ENCODE measurements at regions not wholly inside any gene's neighbourhood (a gene's known extent, or its start where the extent isn't known, plus 50 kb on each side); places are given as distances from the start of the nearest gene placed in this dataset.
"Not testable (repeated sequence)": the region's sequence is repeated elsewhere in the genome, so short reads cannot be mapped to it uniquely, and the experiment has no call there.

DNA sequence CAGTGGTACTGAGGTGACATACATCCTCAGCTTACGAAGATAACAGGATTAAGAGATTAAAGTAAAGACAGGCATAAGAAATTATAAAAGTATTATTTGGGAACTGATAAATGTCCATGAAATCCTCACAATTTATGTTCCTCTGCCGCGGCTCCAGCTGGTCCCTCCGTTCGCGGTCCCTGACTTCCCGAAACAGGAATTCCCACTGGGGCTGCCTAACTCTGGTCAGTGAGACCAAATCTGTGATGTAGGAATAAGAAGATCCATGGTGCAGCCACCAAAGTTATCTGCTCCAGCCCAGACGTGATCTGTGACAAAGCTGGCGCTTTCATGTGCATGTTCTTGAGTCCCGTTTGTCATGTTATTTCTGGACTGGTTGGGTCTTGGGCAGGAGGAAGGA is 70.2 kb downstream of the TNFAIP2 start:
- not testable (repeated sequence) for H3K9ac ChIP-seq (ENCODE audit: low read length); H2AFZ ChIP-seq (ENCODE audit: low read length); DNase-seq; H3K4me3 ChIP-seq (ENCODE audit: low read length); H3K4me2 ChIP-seq (ENCODE audit: low read depth, low read length, poor library complexity, severe bottlenecking); H3K27me3 ChIP-seq (ENCODE audit: low read length); H3K79me2 ChIP-seq (ENCODE audit: low read length); H3K36me3 ChIP-seq (ENCODE audit: insufficient read depth, low read length); H3K4me1 ChIP-seq (ENCODE audit: low read length); H4K20me1 ChIP-seq (ENCODE audit: insufficient read depth, low read depth, low read length); H3K9me3 ChIP-seq (ENCODE audit: low read length); H3K27ac ChIP-seq (ENCODE audit: low read length); H3K9me2 ChIP-seq (replicated peaks; ENCODE audit: insufficient read depth, low read length)

DNA sequence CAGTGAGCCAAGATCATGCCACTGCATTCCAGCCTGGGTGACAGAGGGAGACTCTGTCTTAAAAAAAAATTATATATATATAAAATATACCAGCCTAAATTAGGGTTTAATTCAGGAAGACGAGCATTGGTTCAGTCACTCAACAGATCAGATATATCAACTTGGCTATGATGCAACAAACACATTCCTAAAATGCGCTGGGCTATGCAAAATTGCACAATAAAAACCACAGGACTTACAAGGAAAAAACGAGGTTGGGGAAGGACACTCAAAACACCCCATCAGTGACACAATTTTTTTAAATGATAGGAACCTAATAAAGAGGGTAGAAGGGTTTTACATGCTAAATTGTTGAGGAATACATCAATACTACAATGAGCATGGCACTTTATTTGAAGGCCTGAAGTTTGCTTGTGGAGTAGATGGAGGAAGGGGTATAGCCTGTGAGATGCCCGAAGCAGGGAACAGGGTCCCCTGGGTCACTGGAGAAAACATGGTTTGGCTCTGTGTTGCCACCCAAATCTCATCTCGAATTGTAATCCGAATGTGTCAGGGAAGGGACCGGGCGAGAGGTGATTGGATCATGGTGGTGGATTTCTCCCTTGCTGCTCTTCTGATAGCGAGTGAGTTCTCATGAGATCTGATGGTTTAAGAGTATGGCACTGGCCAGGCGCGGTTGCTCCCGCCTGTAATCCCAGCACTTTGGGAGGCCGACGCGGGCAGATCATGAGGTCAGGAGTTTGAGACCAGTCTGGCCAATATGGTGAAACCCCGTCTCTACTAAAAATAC is 71.2 kb downstream of the TNFAIP2 start:
- Histone ChIP-seq H3K36me3 (ENCODE audit: insufficient read depth, low read length) (no peaks in the 10 kb centered on the region), H3K4me3 (ENCODE audit: low read length) (no peak overlapping the region), H3K9me3 (ENCODE audit: low read length) (no peaks in the 10 kb centered on the region), H3K9ac (ENCODE audit: low read length) (no peak overlapping the region), H3K9me2 (replicated peaks; ENCODE audit: insufficient read depth, low read length) (no peaks in the 10 kb centered on the region), H3K27me3 (ENCODE audit: low read length) (no peaks in the 10 kb centered on the region), H3K4me1 (ENCODE audit: low read length) (no peaks in the 10 kb centered on the region), H2AFZ (ENCODE audit: low read length) (no peak overlapping the region), H3K79me2 (ENCODE audit: low read length) (no peaks in the 10 kb centered on the region), H3K27ac (ENCODE audit: low read length) (no peak overlapping the region), H4K20me1 (ENCODE audit: insufficient read depth, low read depth, low read length) (no peaks in the 10 kb centered on the region), H3K4me2 (ENCODE audit: low read depth, low read length, poor library complexity, severe bottlenecking) (no peak overlapping the region)
- no peak for DNase-seq

DNA sequence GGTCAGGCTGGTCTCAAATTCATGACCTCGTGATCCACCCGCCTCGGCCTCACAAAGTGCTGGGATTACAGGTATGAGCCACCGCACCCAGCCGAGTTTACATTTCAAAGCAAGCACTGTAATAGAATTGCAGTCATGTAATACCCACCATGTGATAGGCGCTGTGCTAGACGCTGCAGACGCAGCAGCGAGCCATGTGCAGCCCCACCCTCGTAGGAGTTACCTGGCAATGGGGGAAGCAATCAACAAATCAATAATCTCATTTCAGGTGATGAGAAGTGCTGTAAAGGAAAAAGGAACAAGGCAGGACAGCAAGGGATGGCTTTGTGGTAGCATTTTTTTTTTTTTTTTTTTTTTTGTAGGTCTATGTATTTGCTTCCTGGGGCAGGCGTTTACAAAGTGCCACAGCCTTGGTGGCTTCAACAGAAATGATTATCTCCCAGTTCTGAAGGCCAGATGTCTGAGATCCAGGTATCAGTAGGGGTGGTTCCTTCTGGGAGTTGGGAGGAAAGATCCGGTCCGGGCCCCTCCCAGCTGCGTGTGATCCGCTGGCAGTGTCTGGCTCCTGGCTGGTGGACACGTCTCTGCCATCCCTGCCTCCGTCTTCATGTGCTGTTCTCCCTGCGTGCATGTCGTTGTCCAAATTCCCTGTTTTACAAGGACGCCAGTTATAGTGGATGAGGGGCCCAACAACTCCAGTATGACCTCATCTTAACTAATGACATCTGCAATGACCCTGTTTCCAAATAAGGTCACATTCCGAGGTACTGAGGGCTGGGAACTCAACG is 72.8 kb downstream of the TNFAIP2 start:
- no peak overlapping the region for H2AFZ ChIP-seq (ENCODE audit: low read length)
- H3K4me3 ChIP-seq (ENCODE audit: low read length): no peak overlapping the region
- H3K27ac ChIP-seq (ENCODE audit: low read length): no peak overlapping the region
- no peaks in the 10 kb centered on the region for H3K27me3 ChIP-seq (ENCODE audit: low read length)
- no peaks in the 10 kb centered on the region for H3K9me3 ChIP-seq (ENCODE audit: low read length)
- no peaks in the 10 kb centered on the region for H3K79me2 ChIP-seq (ENCODE audit: low read length)
- no peaks in the 10 kb centered on the region for H3K9me2 ChIP-seq (replicated peaks; ENCODE audit: insufficient read depth, low read length)
- peaks cover 8% of the 10 kb centered on the region for H3K4me1 ChIP-seq (ENCODE audit: low read length)
- H3K36me3 ChIP-seq (ENCODE audit: insufficient read depth, low read length): no peaks in the 10 kb centered on the region
- no peak overlapping the region for H3K4me2 ChIP-seq (ENCODE audit: low read depth, low read length, poor library complexity, severe bottlenecking)
- H3K9ac ChIP-seq (ENCODE audit: low read length): no peak overlapping the region
- DNase-seq: no peak
- no peaks in the 10 kb centered on the region for H4K20me1 ChIP-seq (ENCODE audit: insufficient read depth, low read depth, low read length)

DNA sequence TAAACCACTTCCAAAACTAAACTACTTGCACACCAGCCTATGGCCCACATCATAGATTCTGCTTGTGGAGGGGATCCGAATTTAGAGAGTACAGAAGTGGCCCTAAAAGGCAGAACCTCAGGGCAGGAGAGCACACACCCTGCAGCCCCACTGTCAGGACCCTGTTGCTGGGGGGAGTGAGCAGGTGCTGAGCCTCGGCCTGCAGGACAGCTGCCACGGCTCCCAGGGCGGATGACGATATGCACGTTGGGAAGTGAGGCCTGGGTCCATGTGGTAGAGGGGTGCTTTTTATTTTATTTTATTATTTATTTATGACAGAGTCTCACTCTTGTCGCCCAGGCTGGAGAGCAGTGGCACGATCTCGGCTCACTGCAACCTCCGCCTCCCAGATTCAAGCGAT is 73.5 kb downstream of the TNFAIP2 start:
- Histone ChIP-seq H3K4me2 (ENCODE audit: low read depth, low read length, poor library complexity, severe bottlenecking) (no peak overlapping the region), H3K9ac (ENCODE audit: low read length) (no peak overlapping the region), H3K9me2 (replicated peaks; ENCODE audit: insufficient read depth, low read length) (no peaks in the 10 kb centered on the region), H3K9me3 (ENCODE audit: low read length) (peaks cover 3% of the 10 kb centered on the region; the same call in 1 of the 2 replicates), H3K4me1 (ENCODE audit: low read length) (peaks cover 14% of the 10 kb centered on the region), H3K4me3 (ENCODE audit: low read length) (no peak overlapping the region), H3K27ac (ENCODE audit: low read length) (no peak overlapping the region), H3K27me3 (ENCODE audit: low read length) (peaks cover 2% of the 10 kb centered on the region; the same call in 1 of the 2 replicates), H2AFZ (ENCODE audit: low read length) (no peak overlapping the region), H3K79me2 (ENCODE audit: low read length) (no peaks in the 10 kb centered on the region), H3K36me3 (ENCODE audit: insufficient read depth, low read length) (no peaks in the 10 kb centered on the region), H4K20me1 (ENCODE audit: insufficient read depth, low read depth, low read length) (no peaks in the 10 kb centered on the region)
- no peak for DNase-seq

DNA sequence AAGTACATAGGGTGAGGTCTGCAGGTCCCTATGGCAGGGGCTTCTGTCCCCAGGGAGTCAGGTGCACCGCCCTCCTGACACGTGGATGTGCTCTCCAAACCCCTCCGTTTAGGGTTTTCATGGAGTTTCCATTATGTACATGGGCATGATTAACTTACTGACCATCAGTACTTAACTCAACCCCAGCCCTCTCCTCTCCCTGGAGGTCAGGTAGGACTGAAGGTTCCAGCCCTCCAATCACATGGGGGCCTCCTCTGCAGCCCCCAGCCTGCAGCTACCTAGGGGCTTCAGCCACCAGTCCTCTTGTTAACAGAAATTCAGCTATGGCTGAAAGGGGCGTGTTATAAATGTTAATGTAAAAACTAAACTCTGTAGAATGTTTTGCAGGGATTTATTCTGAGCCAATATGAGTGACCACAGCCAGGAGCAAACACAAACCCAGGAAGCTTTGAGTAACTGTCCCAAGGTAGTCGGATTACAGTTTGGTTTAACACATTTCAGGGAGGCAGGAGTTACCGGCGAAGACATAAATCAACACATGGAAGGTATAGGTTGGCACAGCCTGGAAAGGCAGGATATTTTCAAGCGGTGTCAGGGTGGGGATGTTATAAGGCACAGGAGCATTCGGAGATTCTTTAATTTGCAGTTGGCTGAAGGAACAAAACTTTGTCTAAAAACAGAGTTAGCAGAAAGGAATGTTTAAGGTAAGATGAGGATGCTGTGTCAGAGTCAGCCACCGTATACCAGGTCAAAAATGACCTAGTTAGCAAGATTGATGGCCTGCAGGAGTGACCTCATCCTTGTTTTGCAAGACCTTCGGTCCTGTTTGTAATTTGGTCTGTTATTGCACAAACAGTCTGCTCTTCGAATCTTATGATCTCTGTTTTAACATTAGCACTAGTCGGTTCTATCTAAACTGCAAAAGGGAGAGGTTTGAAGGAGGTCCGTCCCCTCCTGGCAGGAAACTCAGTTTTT is 75.2 kb downstream of the TNFAIP2 start:
- Histone ChIP-seq H3K27ac (ENCODE audit: low read length) (no peak overlapping the region), H3K9ac (ENCODE audit: low read length) (no peak overlapping the region), H3K36me3 (ENCODE audit: insufficient read depth, low read length) (no peaks in the 10 kb centered on the region), H3K4me2 (ENCODE audit: low read depth, low read length, poor library complexity, severe bottlenecking) (no peak overlapping the region), H4K20me1 (ENCODE audit: insufficient read depth, low read depth, low read length) (no peaks in the 10 kb centered on the region), H2AFZ (ENCODE audit: low read length) (no peak overlapping the region), H3K4me3 (ENCODE audit: low read length) (no peak overlapping the region), H3K27me3 (ENCODE audit: low read length) (peaks cover 4% of the 10 kb centered on the region; the same call in 1 of the 2 replicates), H3K4me1 (ENCODE audit: low read length) (peaks cover 17% of the 10 kb centered on the region), H3K9me2 (replicated peaks; ENCODE audit: insufficient read depth, low read length) (no peaks in the 10 kb centered on the region), H3K79me2 (ENCODE audit: low read length) (no peaks in the 10 kb centered on the region), H3K9me3 (ENCODE audit: low read length) (peaks cover 5% of the 10 kb centered on the region; the same call in 1 of the 2 replicates)
- DNase-seq: no peak

DNA sequence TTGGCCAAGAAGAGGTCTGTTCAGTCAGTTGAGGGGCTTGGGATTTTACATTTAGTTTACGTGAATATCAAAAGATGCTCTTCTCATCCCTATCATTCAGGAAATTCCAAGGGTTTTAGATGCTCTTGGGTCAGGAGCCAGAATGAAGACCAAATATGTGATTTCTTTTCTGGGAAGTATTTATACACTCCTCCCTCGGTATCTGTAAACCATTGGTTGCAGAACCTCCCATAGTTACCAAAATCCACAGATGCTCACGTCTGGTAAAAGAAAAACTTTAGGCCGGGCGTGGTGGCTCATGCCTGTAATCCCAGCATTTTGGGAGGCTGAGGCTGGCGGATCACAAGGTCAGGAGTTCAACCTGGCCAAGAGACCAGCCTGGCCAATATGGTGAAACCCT is 75.9 kb downstream of the TNFAIP2 start:
- Histone ChIP-seq H3K9me2 (replicated peaks; ENCODE audit: insufficient read depth, low read length) (no peaks in the 10 kb centered on the region), H3K4me2 (ENCODE audit: low read depth, low read length, poor library complexity, severe bottlenecking) (no peak overlapping the region), H3K27me3 (ENCODE audit: low read length) (peaks cover 4% of the 10 kb centered on the region; the same call in 1 of the 2 replicates), H3K79me2 (ENCODE audit: low read length) (no peaks in the 10 kb centered on the region), H3K36me3 (ENCODE audit: insufficient read depth, low read length) (no peaks in the 10 kb centered on the region; the same call in 1 of the 2 replicates), H2AFZ (ENCODE audit: low read length) (no peak overlapping the region), H3K4me1 (ENCODE audit: low read length) (peaks cover 17% of the 10 kb centered on the region), H3K27ac (ENCODE audit: low read length) (no peak overlapping the region), H3K4me3 (ENCODE audit: low read length) (no peak overlapping the region), H4K20me1 (ENCODE audit: insufficient read depth, low read depth, low read length) (no peaks in the 10 kb centered on the region), H3K9me3 (ENCODE audit: low read length) (peaks cover 12% of the 10 kb centered on the region), H3K9ac (ENCODE audit: low read length) (no peak overlapping the region)
- no peak for DNase-seq

DNA sequence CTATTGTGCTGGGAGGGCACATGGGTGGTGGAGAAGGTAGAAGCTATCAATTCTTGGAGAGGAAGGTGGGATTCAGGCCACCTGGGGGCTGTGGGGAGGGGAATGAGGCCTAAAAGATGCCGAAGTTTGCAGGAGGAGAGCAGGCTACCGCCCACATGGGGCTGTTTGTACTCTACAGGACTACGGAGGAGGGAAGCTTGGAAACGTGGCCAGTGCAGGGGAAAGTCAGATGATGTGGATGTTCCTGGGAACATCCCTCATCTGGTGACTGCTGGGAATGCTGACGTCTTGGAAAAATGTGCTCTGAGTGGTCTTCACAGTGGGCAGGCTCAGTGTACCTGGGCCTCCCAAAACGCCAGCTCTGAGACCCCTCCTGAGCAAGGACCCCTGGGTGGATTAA is 78.5 kb downstream of the TNFAIP2 start:
- H3K27ac ChIP-seq (ENCODE audit: low read length): no peak overlapping the region
- no peak overlapping the region for H3K9ac ChIP-seq (ENCODE audit: low read length)
- H3K4me3 ChIP-seq (ENCODE audit: low read length): no peak overlapping the region
- H4K20me1 ChIP-seq (ENCODE audit: insufficient read depth, low read depth, low read length): no peaks in the 10 kb centered on the region
- no peaks in the 10 kb centered on the region for H3K9me2 ChIP-seq (replicated peaks; ENCODE audit: insufficient read depth, low read length)
- H3K79me2 ChIP-seq (ENCODE audit: low read length): no peaks in the 10 kb centered on the region
- H3K9me3 ChIP-seq (ENCODE audit: low read length): peaks cover 33% of the 10 kb centered on the region
- no peak overlapping the region for H2AFZ ChIP-seq (ENCODE audit: low read length)
- DNase-seq: no peak
- H3K36me3 ChIP-seq (ENCODE audit: insufficient read depth, low read length): no peaks in the 10 kb centered on the region; the same call in 1 of the 2 replicates
- peaks cover 17% of the 10 kb centered on the region for H3K4me1 ChIP-seq (ENCODE audit: low read length)
- H3K4me2 ChIP-seq (ENCODE audit: low read depth, low read length, poor library complexity, severe bottlenecking): peak overlapping the region; percentile 19
- H3K27me3 ChIP-seq (ENCODE audit: low read length): peaks cover 6% of the 10 kb centered on the region; the same call in 1 of the 2 replicates
